Neural progenitor cell (in vitro differentiated cells): ENCODE measurements at regions not wholly inside any gene's neighbourhood (a gene's known extent, or its start where the extent isn't known, plus 50 kb on each side); places are given as distances from the start of the nearest gene placed in this dataset.

Experiments used
- EZH2 ChIP-seq: fragments of 200-600 bp; sonication (generic); IDR thresholded peaks from 2 replicates; pipeline ENCODE4 v1.6.1; 2017; ENCODE audit warnings: antibody characterized with exemption, mild to moderate bottlenecking, moderate library complexity
- EZH2phosphoT487 ChIP-seq: fragments of 200-600 bp; sonication (generic); IDR thresholded peaks from 2 replicates; pipeline ENCODE4 v1.6.1; 2017; ENCODE audit warnings: antibody characterized with exemption
- TF ChIP-seq, protein P1 (sequence below): fragments of 200-600 bp; sonication (generic); IDR thresholded peaks from 2 replicates; pipeline ENCODE4 v1.5.1; 2017; ENCODE audit warnings: antibody characterized with exemption, mild to moderate bottlenecking

DNA sequence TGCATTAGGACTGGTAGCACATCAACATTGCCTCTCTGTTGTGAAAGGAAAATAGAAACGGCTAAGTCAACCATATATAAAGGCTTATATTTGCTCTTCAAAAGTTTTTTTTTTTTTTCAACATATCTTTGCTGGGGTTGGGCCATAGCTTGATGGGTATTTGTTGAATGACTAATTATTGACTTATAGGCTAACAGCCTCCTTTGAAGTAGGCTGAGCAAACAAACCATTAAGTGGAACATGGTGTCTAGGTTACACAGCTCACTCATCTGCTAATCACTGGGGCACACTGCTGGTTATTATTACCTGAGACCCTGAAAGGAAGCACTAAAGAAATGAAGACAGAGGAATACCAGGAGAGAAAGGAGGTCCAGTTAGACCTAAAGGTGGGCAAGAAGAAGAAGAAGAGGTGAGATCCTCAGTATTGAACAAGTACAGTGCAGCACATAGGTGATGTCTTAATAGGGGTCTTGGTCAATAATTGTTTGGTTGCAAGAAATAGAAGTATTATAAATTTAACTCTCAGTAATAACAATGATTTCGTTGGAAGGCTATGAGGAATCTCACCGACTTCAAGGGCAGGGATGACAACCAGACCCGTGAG is 139.4 kb downstream of the RPLP1 start:
- TF ChIP-seq, protein P1, sequence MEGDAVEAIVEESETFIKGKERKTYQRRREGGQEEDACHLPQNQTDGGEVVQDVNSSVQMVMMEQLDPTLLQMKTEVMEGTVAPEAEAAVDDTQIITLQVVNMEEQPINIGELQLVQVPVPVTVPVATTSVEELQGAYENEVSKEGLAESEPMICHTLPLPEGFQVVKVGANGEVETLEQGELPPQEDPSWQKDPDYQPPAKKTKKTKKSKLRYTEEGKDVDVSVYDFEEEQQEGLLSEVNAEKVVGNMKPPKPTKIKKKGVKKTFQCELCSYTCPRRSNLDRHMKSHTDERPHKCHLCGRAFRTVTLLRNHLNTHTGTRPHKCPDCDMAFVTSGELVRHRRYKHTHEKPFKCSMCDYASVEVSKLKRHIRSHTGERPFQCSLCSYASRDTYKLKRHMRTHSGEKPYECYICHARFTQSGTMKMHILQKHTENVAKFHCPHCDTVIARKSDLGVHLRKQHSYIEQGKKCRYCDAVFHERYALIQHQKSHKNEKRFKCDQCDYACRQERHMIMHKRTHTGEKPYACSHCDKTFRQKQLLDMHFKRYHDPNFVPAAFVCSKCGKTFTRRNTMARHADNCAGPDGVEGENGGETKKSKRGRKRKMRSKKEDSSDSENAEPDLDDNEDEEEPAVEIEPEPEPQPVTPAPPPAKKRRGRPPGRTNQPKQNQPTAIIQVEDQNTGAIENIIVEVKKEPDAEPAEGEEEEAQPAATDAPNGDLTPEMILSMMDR, result no peak
- TF ChIP-seq EZH2 (no peak), EZH2phosphoT487 (no peak)
